ENCODE measurements at regions not wholly inside any gene's neighbourhood (a gene's known extent, or its start where the extent isn't known, plus 50 kb on each side); places are given as distances from the start of the nearest gene placed in this dataset.

- TF ChIP-seq CTCF (conservative IDR thresholded peaks at IDR 0.05) (no peak), ZFX (IDR thresholded peaks at IDR 0.05) (no peak)
Measured at GRCh38 chr3:124617177-124617576, 113.1 kb upstream of the UMPS start.
